ENCODE measurements at regions not wholly inside any gene's neighbourhood (a gene's known extent, or its start where the extent isn't known, plus 50 kb on each side); places are given as distances from the start of the nearest gene placed in this dataset.

- Histone ChIP-seq H3K4me3 (ENCODE audit: low read depth, low read length, poor library complexity, severe bottlenecking) (no peak overlapping the region), H3K4me1 (ENCODE audit: insufficient read depth, low read length, poor library complexity, severe bottlenecking) (peaks cover 7% of the 10 kb centered on the region), H3K27ac (ENCODE audit: low read depth, low read length, poor library complexity, severe bottlenecking) (no peak overlapping the region), H3K27me3 (replicated peaks; ENCODE audit: insufficient read depth, low read depth, low read length, poor library complexity) (no peaks in the 10 kb centered on the region), H3K36me3 (ENCODE audit: insufficient read depth, low read length, poor library complexity, severe bottlenecking) (no peaks in the 10 kb centered on the region), H3K9me3 (ENCODE audit: low read depth, low read length, poor library complexity, severe bottlenecking) (no peaks in the 10 kb centered on the region)
- ChIA-PET CTCF (no interaction called here), POLR2A (ENCODE audit: low non-redundant PET) (no interaction called here)
- intact Hi-C loops (cut with micrococcal nuclease; ENCODE audit: unreplicated experiment), result no loop called here
- BruUV-seq (replicated peaks), result no TSS peak
- no peak for DNase-seq (ENCODE audit: low spot score)
- no peak for TF ChIP-seq EZH2 (IDR thresholded peaks at IDR 0.05; ENCODE audit: borderline replicate concordance, low read depth, low read length, poor library complexity, severe bottlenecking)
- TF ChIP-seq, protein P1, sequence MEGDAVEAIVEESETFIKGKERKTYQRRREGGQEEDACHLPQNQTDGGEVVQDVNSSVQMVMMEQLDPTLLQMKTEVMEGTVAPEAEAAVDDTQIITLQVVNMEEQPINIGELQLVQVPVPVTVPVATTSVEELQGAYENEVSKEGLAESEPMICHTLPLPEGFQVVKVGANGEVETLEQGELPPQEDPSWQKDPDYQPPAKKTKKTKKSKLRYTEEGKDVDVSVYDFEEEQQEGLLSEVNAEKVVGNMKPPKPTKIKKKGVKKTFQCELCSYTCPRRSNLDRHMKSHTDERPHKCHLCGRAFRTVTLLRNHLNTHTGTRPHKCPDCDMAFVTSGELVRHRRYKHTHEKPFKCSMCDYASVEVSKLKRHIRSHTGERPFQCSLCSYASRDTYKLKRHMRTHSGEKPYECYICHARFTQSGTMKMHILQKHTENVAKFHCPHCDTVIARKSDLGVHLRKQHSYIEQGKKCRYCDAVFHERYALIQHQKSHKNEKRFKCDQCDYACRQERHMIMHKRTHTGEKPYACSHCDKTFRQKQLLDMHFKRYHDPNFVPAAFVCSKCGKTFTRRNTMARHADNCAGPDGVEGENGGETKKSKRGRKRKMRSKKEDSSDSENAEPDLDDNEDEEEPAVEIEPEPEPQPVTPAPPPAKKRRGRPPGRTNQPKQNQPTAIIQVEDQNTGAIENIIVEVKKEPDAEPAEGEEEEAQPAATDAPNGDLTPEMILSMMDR (conservative IDR thresholded peaks at IDR 0.05; ENCODE audit: low read depth, low read length), result no peak
Observed at GRCh38 chr14:86083616-86084015, 553.7 kb downstream of the FLRT2 start.

GRCh38 chr14:86072116-86072894 lies 542.4 kb downstream of the FLRT2 start:
- ChIA-PET POLR2A (ENCODE audit: low non-redundant PET) (no interaction called here), CTCF (no interaction called here)

GRCh38 chr14:86066651-86067050 lies 536.7 kb downstream of the FLRT2 start:
- ChIA-PET CTCF (no interaction called here), POLR2A (ENCODE audit: low non-redundant PET) (no interaction called here)
- no TSS peak for BruUV-seq (replicated peaks)
- TF ChIP-seq EZH2 (IDR thresholded peaks at IDR 0.05; ENCODE audit: borderline replicate concordance, low read depth, low read length, poor library complexity, severe bottlenecking), result no peak
- TF ChIP-seq, protein P1 (conservative IDR thresholded peaks at IDR 0.05; ENCODE audit: low read depth, low read length), result no peak
- H3K36me3 ChIP-seq (ENCODE audit: insufficient read depth, low read length, poor library complexity, severe bottlenecking), result no peaks in the 10 kb centered on the region
- H3K27me3 ChIP-seq (replicated peaks; ENCODE audit: insufficient read depth, low read depth, low read length, poor library complexity), result no peaks in the 10 kb centered on the region
- no peak overlapping the region for H3K27ac ChIP-seq (ENCODE audit: low read depth, low read length, poor library complexity, severe bottlenecking)
- H3K4me3 ChIP-seq (ENCODE audit: low read depth, low read length, poor library complexity, severe bottlenecking), result no peak overlapping the region
- DNase-seq (ENCODE audit: low spot score), result no peak
- H3K9me3 ChIP-seq (ENCODE audit: low read depth, low read length, poor library complexity, severe bottlenecking), result no peaks in the 10 kb centered on the region
- no peaks in the 10 kb centered on the region for H3K4me1 ChIP-seq (ENCODE audit: insufficient read depth, low read length, poor library complexity, severe bottlenecking)
- intact Hi-C loops (cut with micrococcal nuclease; ENCODE audit: unreplicated experiment), result loop anchor here (10.0 kb wide), 1 partner anchor 588 kb away; no protein-coding TSS in a partner anchor

More at GRCh38 chr14:86072116-86072894, 542.4 kb downstream of the FLRT2 start:
- no peaks in the 10 kb centered on the region for H3K36me3 ChIP-seq (ENCODE audit: insufficient read depth, low read length, poor library complexity, severe bottlenecking)
- intact Hi-C loops (cut with micrococcal nuclease; ENCODE audit: unreplicated experiment), result no loop called here
- no TSS peak for BruUV-seq (replicated peaks)
- no peaks in the 10 kb centered on the region for H3K27me3 ChIP-seq (replicated peaks; ENCODE audit: insufficient read depth, low read depth, low read length, poor library complexity)
- H3K4me1 ChIP-seq (ENCODE audit: insufficient read depth, low read length, poor library complexity, severe bottlenecking), result peaks cover 11% of the 10 kb centered on the region
- no peak overlapping the region for H3K4me3 ChIP-seq (ENCODE audit: low read depth, low read length, poor library complexity, severe bottlenecking)
- no peak overlapping the region for H3K27ac ChIP-seq (ENCODE audit: low read depth, low read length, poor library complexity, severe bottlenecking)
- no peaks in the 10 kb centered on the region for H3K9me3 ChIP-seq (ENCODE audit: low read depth, low read length, poor library complexity, severe bottlenecking)
- TF ChIP-seq, protein P1 (conservative IDR thresholded peaks at IDR 0.05; ENCODE audit: low read depth, low read length), result no peak
- no peak for TF ChIP-seq EZH2 (IDR thresholded peaks at IDR 0.05; ENCODE audit: borderline replicate concordance, low read depth, low read length, poor library complexity, severe bottlenecking)
- peak; percentile 62 for DNase-seq (ENCODE audit: low spot score)
